ENCODE measurements at regions not wholly inside any gene's neighbourhood (a gene's known extent, or its start where the extent isn't known, plus 50 kb on each side); places are given as distances from the start of the nearest gene placed in this dataset.

DNA sequence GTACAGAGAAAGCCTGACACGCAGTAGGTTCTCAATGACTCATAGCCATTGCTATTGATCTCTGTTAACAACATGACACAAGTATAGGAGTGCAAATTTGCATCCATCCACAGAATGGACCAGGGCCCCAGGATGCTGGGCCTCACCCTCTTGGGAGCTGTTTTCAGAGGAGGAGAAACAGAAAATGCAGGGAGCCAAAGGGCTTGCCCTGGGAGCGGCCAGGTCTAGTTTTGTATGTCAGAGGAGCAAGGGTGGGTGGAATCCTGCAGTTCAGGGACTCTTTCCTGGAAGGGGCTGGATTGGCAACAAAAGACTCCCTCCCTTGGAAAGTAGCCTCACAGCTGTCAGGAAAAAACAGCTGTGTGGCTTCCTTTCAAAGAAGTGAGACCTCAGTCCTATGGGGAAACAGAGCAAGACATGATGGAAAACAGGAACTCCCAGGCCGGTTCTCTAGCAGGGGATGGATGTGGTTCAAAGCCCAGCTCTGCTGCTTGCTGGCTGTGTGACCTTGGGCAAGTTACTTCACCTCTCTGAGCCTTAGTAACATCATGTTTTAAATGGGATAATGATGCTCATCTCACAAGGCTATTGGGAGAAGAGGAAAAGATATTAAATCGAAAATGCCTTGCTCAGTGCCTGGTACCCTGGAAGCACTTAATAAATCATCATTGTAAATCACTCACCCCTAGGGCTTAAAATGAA lies 50.5 kb upstream of the SH3PXD2B start:
- H3K4me1 Mint-ChIP-seq (ENCODE audit: low read depth), result no peaks in the 10 kb centered on the region
- H3K9me3 Mint-ChIP-seq, result no peaks in the 10 kb centered on the region
- ATAC-seq (ENCODE audit: poor library complexity) (no peak), DNase-seq (no peak)
- H3K4me3 Mint-ChIP-seq, result no peak overlapping the region
- peaks cover 24% of the 10 kb centered on the region for H3K27me3 Mint-ChIP-seq
- Histone ChIP-seq H3K9me3 (ENCODE audit: control insufficient read depth in 1 of 2, insufficient read depth in 1 of 2, low read length in 2 of 2) (peaks cover 0 to 7% of the 10 kb centered on the region in 2 experiments), H3K27ac (ENCODE audit: low read depth in 1 of 2, low read length in 2 of 2) (no peak overlapping the region), H3K27me3 (ENCODE audit: control insufficient read depth in 1 of 2, insufficient read depth in 2 of 2, low read length in 2 of 2) (peaks cover 0 to 4% of the 10 kb centered on the region in 2 experiments), H3K4me3 (ENCODE audit: low read length) (no peak overlapping the region), H3K4me1 (ENCODE audit: insufficient read depth, low read length) (no peaks in the 10 kb centered on the region), H3K36me3 (ENCODE audit: insufficient read depth, low read length) (no peaks in the 10 kb centered on the region)
- CTCF ChIA-PET, result no interaction called here
- intact Hi-C loops (cut with DNase I, micrococcal nuclease), result no loop called here
- POLR2A ChIA-PET, result no interaction called here
- TF ChIP-seq, protein P1, sequence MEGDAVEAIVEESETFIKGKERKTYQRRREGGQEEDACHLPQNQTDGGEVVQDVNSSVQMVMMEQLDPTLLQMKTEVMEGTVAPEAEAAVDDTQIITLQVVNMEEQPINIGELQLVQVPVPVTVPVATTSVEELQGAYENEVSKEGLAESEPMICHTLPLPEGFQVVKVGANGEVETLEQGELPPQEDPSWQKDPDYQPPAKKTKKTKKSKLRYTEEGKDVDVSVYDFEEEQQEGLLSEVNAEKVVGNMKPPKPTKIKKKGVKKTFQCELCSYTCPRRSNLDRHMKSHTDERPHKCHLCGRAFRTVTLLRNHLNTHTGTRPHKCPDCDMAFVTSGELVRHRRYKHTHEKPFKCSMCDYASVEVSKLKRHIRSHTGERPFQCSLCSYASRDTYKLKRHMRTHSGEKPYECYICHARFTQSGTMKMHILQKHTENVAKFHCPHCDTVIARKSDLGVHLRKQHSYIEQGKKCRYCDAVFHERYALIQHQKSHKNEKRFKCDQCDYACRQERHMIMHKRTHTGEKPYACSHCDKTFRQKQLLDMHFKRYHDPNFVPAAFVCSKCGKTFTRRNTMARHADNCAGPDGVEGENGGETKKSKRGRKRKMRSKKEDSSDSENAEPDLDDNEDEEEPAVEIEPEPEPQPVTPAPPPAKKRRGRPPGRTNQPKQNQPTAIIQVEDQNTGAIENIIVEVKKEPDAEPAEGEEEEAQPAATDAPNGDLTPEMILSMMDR (IDR thresholded peaks at IDR 0.05), result no peak
- H3K36me3 Mint-ChIP-seq (ENCODE audit: low read depth), result no peaks in the 10 kb centered on the region
- H3K27ac Mint-ChIP-seq, result no peak overlapping the region

DNA sequence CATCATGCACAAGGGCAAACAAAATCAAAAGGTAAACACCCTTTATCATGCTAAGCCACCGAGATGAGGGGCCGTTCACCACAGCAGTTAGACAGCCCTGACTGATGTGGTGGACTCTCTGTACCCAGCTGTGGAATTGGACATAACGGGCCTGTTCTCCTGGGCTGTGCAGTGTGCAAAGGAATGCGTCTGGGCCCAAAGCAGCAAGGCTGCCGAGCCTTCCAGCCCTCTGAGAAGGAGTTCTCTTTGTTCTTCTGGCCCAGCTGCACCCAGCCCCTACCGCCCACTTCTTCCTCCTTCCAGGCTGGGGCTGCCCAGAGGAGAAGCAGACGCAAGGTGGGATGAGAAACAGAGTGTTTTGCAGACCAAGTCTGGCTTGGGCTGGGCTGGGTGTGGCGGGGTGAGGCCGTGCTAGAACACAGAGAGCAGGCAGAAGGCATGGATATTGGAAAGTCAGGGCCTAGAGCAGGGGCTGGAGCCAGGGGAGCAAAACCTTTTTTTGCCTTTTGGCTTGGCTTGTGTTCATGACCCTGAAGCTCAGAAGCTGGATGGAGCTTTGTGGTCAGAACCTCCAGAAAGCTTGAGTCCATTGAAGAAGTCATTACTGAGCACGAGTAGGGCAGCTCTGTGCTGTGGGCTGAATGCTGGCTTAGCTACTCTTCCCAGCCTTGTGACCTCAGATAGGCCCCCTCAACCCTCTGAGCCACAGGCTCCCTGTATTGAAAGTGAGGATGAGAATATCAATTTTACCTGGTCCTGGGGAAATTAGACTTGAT lies 49.8 kb upstream of the SH3PXD2B start:
- Mint-ChIP-seq H3K4me3 (no peak overlapping the region), H3K27me3 (peaks cover 19% of the 10 kb centered on the region), H3K9me3 (no peaks in the 10 kb centered on the region), H3K36me3 (ENCODE audit: low read depth) (no peaks in the 10 kb centered on the region), H3K4me1 (ENCODE audit: low read depth) (no peaks in the 10 kb centered on the region), H3K27ac (no peak overlapping the region)
- H3K27ac ChIP-seq (ENCODE audit: low read depth in 1 of 2, low read length in 2 of 2), result no peak overlapping the region
- peaks cover 0 to 4% of the 10 kb centered on the region in 2 experiments for H3K9me3 ChIP-seq (ENCODE audit: control insufficient read depth in 1 of 2, insufficient read depth in 1 of 2, low read length in 2 of 2)
- POLR2A ChIA-PET, result no interaction called here
- ATAC-seq (ENCODE audit: poor library complexity) (no peak), DNase-seq (no peak)
- peaks cover 0 to 4% of the 10 kb centered on the region in 2 experiments for H3K27me3 ChIP-seq (ENCODE audit: control insufficient read depth in 1 of 2, insufficient read depth in 2 of 2, low read length in 2 of 2)
- TF ChIP-seq, protein P1 (IDR thresholded peaks at IDR 0.05), result no peak
- intact Hi-C loops (cut with DNase I, micrococcal nuclease), result no loop called here
- no peaks in the 10 kb centered on the region for H3K36me3 ChIP-seq (ENCODE audit: insufficient read depth, low read length)
- CTCF ChIA-PET, result no interaction called here
- no peak overlapping the region for H3K4me3 ChIP-seq (ENCODE audit: low read length)
- H3K4me1 ChIP-seq (ENCODE audit: insufficient read depth, low read length), result no peaks in the 10 kb centered on the region
